ENCODE measurements at regions not wholly inside any gene's neighbourhood (a gene's known extent, or its start where the extent isn't known, plus 50 kb on each side); places are given as distances from the start of the nearest gene placed in this dataset.

DNA sequence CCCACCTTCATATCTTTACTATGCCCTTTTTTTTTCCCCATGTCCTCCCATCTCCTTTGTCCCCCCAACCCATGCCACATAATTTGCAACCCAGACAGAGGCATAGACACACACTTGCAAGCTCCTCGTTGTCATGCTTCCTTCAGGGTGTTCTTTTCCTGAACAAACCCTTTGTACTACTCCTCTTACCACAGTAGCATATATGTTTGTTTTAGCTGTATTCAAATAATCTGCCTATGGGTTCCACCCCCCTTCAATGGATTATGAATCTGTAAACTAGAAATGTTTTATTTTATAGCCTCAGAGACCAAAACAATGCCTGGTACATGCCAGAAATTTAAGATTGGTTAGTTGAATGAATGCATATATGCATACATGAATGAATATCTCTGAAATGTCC lies 307.1 kb upstream of the E2F7 start:
- TF ChIP-seq, protein P1, sequence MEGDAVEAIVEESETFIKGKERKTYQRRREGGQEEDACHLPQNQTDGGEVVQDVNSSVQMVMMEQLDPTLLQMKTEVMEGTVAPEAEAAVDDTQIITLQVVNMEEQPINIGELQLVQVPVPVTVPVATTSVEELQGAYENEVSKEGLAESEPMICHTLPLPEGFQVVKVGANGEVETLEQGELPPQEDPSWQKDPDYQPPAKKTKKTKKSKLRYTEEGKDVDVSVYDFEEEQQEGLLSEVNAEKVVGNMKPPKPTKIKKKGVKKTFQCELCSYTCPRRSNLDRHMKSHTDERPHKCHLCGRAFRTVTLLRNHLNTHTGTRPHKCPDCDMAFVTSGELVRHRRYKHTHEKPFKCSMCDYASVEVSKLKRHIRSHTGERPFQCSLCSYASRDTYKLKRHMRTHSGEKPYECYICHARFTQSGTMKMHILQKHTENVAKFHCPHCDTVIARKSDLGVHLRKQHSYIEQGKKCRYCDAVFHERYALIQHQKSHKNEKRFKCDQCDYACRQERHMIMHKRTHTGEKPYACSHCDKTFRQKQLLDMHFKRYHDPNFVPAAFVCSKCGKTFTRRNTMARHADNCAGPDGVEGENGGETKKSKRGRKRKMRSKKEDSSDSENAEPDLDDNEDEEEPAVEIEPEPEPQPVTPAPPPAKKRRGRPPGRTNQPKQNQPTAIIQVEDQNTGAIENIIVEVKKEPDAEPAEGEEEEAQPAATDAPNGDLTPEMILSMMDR (conservative IDR thresholded peaks at IDR 0.05): no peak
- TF ChIP-seq ZFX (IDR thresholded peaks at IDR 0.05): no peak
